ENCODE measurements at regions not wholly inside any gene's neighbourhood (a gene's known extent, or its start where the extent isn't known, plus 50 kb on each side); places are given as distances from the start of the nearest gene placed in this dataset.
"Not testable (repeated sequence)": the region's sequence is repeated elsewhere in the genome, so short reads cannot be mapped to it uniquely, and the experiment has no call there.

DNA sequence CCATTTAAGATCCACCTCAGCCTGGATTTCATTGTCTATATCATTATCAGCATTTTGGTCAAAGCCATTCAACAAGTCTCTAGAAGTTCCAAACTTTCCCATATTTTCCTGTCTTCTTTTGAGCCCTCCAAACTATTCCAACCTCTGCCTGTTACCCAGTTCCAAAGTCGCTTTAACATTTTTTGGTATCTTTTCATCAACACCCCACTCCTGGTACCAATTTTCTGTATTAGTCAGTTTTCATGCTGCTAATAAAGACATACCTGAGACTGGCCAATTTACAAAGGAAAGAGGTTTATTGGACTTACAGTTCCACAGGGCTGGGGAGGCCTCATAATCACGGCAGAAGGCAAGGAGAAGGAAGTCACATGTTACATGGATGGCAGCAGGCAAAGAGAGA lies 982.9 kb downstream of the TAF11L14 start:
- DNase-seq, result not testable (repeated sequence)

DNA sequence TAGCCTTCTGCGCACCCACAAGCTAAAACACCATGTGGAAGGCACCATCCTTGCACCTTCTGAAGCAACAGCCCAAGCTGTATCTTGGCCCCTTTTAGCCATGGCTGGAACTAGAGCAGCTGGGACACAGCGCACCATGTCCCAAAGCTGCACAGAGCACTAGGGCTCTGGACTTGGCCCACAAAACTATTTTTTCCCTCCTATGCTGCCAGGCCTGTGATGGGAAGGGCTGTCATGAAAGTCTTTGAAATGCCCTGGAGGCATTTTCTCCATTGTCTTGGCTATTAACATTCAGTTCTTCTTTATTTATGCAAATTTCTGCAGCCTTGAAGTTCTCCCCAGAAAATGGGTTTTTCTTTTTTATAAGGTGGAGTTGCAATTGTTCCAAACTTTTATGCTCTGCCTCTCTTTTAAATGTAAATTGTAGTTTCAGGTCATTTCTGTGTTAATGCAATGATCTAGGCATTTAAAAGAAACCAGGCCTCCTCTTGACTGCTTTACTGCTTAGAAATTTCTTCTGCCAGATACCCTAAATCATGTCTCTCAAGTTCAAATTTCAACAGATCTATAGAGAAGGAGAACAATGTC lies 996.3 kb downstream of the TAF11L14 start:
- no peak for DNase-seq

DNA sequence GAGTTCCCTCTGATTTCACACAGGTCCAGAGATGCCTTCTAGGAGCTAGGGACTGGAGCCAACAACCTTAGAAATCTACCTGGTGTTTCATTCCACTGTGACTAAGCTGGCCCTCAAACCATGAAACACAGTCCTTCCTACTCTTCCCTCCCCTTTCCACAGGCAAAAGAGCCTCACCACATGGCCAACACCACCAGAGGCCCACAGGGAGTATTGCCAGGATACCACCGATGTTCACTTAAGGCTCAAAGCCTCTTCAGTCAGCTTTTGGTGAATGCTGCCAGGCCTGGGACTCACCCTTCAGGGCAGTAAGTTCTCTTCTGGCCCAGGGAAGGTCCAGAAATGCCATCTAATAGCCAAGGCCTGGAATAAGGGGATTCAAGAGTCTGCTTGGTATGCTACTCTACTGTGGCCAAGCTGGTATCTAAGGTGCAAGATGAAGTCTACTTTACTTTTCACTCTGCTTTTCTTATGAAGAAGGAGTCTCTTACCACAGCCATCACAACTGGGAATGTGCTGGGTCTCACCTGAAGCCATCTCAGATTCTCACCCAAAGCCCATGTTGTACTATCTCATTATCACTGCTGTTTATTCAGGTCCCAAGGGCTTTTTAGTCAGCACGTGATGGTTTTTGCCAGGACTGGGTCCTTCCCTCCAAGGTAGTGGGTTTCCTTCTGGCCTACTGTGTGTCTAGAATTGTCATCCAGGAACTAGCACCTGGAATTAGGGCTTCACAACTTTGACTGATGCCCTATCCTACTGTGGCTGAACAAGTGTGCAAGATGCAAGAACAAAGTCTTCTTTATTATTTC lies 1018.4 kb downstream of the TAF11L14 start:
- DNase-seq, result peak; percentile 76

- DNase-seq, result no peak
These were observed 1019.0 kb downstream of the TAF11L14 start for GRCh38 chr5:18653216-18653752.

GRCh38 chr5:18660511-18660910 lies 1026.3 kb downstream of the TAF11L14 start:
- DNase-seq, result no peak

DNA sequence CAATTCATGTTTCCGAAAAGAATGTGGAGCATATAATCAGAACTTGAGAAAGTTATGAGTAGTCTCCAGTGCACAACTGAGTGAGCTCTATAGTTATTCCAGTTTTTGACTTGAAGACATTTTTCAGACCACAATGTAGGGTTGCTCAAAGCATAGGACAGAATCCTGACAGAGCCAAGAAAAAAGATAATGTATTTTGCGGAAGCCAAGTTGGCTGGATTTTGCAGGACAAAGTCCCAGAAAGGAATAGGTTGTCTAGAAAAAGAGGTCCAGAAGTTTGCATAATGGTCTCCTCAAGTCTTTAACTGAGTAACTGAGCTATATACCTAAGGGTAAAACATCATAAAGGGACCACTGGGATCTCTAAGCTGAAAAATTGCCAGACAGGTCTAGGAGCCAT lies 1028.0 kb downstream of the TAF11L14 start:
- DNase-seq, result no peak

GRCh38 chr5:18674212-18674611 lies 1040.0 kb downstream of the TAF11L14 start:
- not testable (repeated sequence) for DNase-seq

DNA sequence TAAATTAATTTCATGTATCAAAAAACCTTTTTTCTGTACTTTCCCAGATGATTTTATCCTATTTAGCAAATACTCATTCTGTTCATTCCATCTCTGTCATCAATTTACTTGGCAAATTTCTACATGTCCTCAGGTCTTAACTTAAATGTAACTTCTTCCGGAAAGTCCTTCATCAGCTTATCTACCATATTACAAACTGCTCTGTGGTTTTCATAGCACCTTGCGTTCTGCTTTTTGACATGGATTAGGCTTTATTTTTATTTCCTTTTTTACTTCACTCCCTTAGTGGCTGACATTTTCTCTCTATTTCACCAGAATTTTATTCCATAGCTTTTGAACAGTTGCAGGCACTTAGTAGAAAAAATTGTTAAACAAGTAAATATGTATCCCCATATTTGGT lies 1040.8 kb downstream of the TAF11L14 start:
- DNase-seq, result no peak

DNA sequence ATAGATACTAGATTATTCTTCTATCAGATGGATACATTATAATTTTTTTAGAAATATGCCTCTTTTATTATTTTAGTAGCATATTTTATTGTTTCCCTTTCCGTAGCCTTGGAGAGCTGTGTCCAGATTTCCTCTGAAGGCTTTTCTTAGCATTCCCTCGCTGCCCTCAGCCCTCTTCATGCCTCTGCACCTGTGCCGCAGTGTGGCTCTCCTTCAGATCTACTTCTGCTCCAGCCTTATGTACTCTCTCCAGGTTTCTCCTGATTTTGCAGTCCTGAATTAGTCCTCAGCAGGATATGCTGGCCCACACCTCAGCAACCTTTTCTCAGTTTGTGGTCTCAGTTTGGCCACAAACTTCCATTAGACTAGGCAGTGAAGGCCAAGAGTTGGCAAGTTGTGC lies 1052.0 kb downstream of the TAF11L14 start:
- DNase-seq, result no peak

DNA sequence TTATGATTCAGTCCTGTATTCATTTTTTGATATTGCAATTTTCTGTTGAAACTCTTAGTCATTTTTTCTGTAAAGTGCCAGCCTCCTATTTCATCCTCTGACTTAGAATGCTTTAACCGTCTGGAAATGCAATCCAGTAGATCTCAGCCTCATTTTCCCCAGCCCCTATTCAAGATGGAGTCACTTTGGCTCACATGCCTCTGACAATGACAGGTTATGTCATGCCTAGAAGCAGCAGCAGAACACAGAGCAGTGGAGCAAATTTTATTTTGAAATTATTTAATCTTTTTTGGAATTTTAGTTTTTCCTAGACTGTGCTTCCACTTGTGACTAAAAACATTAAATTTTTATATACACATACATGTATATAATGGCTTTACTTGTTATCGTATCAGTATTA lies 1053.2 kb downstream of the TAF11L14 start:
- no peak for DNase-seq

DNA sequence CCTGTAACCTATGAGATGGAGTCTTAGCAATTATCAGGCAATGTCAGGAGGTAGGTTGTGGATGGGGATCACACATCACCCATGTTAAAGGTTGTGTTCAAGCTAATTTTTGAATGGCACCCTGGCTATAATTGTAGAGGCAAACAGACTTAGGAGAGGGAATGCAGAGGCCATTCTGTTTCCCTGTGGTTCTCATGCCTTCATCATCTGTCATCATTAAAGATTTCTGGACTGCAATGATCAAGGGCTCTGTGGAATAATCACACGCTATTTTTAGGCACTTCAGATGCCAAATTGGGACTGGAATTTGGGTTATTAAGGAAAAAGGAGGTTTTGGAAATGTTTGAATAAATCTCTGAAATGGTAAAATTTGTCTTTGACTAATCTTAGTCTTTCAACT lies 1065.4 kb downstream of the TAF11L14 start:
- no peak for DNase-seq

GRCh38 chr5:18702821-18703220 lies 1068.6 kb downstream of the TAF11L14 start:
- no peak for DNase-seq

- DNase-seq, result no peak
These were observed 1078.8 kb downstream of the TAF11L14 start for GRCh38 chr5:18712936-18713485.

DNA sequence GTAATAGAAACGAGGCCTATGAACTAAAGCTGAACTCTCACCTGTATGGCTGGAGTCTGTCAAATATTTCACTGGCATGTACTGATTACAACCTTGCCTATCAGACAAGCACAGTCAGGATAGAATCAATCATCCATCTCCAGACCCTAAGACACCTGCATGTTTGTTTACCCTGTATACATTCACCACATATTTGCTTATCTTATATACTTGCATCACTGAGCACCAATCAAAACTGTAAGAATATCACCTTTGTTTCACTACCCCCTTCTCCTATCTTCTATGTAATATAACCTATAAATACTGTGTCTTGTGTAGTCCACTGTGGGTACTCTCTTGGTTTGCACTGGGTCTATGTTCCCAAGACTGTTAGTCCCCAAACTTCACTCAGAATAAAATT lies 1085.7 kb downstream of the TAF11L14 start:
- DNase-seq, result no peak

DNA sequence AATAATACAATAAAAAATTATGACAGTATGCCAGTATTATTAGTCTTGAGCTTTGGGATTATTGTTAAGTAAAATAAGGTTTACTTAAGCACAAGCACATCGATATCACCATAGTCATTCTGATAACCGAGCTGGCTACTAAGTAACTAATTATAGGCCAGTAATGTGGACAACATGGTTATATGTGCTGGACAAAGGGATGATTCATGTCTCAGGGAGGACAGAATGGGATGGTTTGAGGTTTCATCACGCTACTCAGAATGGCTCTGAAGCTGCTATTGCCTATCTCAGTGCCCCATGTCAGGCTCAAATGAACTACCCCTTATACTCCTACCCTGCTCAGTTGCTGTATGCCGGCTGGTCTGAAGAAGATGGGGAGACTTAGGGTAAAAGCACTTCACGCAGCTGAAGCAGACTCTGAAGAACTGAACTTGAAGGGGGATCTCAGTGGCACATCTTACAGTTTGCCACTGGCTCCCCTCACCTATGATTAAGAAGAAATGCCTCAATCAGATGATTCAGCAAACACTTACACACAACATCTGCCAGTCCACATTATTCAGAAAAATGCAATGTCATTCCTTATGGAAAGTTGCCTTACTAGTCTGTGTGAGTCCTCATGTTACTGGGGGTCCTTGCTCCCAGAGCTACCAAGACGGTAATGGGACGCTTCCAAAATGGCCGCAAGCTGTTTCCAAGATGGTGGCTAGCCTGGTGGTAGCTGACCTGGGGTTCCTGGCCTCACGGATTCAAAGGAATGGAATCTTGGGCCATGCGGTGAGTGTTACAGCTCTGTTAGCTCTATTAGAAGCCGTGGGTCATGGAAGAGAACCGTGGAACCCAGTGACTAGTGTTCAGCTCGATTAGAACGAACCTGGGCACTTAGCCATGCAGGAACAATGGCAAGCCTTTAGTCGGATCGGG lies 1098.6 kb downstream of the TAF11L14 start:
- DNase-seq, result no peak

DNA sequence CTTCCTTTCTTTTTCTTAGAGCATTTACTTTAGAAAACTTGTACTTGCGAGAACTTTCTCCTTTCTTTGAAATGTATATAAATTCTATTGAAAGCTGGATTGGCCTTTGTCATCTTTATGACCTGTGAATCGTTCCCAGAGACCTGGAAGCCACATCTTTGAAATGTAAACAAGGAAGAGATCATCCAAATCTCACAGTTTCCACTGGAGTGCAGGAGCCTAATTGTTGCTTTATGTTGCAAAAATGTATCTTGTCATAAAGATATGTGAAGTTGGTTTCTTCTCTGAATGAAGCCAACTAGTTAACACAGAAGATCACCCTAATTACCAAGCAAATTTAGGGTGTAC lies 1101.8 kb downstream of the TAF11L14 start:
- DNase-seq, result no peak

DNA sequence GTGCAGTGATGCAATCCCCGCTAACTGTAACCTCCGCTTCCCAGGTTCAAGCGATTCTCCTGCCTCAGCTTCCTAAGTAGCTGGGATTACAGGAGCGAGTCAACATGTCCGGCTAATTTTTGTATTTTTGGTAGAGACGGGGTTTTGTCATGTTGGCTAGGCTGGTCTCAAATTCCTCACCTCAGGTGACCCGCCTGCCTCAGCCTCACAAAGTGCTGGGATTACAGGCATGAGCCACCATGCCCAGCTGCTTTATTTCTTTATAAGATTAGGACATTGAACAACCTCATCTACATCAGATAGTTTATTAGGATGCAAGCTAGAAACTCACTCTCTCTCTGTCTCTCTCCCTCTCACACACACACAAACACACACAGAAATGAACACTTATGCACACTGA lies 1102.5 kb downstream of the TAF11L14 start:
- not testable (repeated sequence) for DNase-seq

- DNase-seq, result no peak
These were observed 1106.0 kb downstream of the TAF11L14 start for GRCh38 chr5:18740301-18740700.

- no peak for DNase-seq
These were observed 1108.6 kb downstream of the TAF11L14 start for GRCh38 chr5:18742830-18743229.

- no peak for DNase-seq
These were observed 1110.2 kb downstream of the TAF11L14 start for GRCh38 chr5:18744441-18744840.

DNA sequence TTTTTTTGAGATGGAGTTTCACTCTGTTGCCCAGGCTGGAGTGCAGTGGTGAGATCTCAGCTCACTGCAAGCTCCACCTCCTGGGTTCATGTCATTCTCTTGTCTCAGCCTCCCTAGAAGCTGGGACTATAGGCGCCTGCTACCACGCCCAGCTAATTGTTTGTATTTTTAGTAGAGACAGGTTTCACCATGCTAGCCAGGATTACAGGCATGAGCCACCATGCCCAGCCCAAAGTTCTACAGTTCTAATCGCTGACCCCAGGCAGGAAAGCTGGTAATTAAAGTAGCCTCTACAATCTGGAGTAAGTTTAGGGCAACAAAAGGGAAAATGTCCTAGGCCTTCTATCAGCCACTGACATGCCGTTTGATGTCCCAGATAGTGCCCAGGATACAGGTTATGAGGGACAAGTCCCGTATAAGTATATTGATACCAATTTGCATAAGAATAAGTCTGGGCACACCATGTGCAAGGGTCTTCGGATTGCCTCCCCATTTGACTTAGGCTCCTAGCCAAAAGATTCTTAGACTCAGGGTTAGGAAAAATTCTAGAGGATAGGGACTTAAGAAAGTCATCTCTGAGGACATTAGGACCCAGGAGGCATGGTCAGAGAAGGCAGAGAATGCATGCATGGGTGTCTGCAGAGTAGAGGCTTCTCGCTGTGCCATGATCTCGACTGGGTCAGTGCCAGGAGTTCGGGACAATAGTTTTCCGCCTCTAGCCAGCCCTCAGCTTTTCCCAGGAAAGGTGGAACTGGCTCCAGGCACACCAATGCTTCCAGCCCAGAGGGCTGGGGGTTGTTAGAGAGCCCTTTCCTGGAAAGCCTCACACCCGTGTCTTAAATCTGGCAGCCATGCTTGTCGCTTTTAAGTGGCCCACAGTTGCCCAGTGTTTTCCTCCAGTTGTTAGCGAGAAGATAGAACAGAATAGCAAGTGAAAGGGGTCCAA lies 1111.1 kb downstream of the TAF11L14 start:
- no peak for DNase-seq
